Ishikawa (cell line): ENCODE measurements at regions not wholly inside any gene's neighbourhood (a gene's known extent, or its start where the extent isn't known, plus 50 kb on each side); places are given as distances from the start of the nearest gene placed in this dataset.

Source experiments
- CEBPB ChIP-seq: IDR thresholded peaks from 2 replicates; pipeline ENCODE4 v1.6.1; 2012
- EP300 ChIP-seq: IDR thresholded peaks from 2 replicates; pipeline ENCODE4 v1.6.1; 2012; ENCODE audit warnings: borderline replicate concordance
- FOXM1 ChIP-seq: IDR thresholded peaks from 2 replicates; pipeline ENCODE4 v1.6.1; 2012; ENCODE audit warnings: low read depth, borderline replicate concordance
- NFIC ChIP-seq: IDR thresholded peaks from 2 replicates; pipeline ENCODE4 v1.6.1; 2012
- RAD21 ChIP-seq: IDR thresholded peaks from 2 replicates; pipeline ENCODE4 v1.6.1; 2012; ENCODE audit warnings: low read depth
- TAF1 ChIP-seq: IDR thresholded peaks from 2 replicates; pipeline ENCODE4 v1.6.1; 2012; ENCODE audit warnings: low read depth, mild to moderate bottlenecking
- TCF12 ChIP-seq: IDR thresholded peaks from 2 replicates; pipeline ENCODE4 v1.6.1; 2012; ENCODE audit warnings: low read depth
- TEAD4 ChIP-seq: IDR thresholded peaks from 2 replicates; pipeline ENCODE4 v1.6.1; 2012
- YY1 ChIP-seq: IDR thresholded peaks from 2 replicates; pipeline ENCODE4 v1.6.1; 2012; ENCODE audit warnings: low read depth
- TF ChIP-seq, protein P1 (sequence below): IDR thresholded peaks from 2 replicates; pipeline ENCODE4 v1.6.1; 2012
- TF ChIP-seq, protein P2 (sequence below): IDR thresholded peaks from 2 replicates; pipeline ENCODE4 v1.6.1; 2012; ENCODE audit warnings: low read depth, mild to moderate bottlenecking

DNA sequence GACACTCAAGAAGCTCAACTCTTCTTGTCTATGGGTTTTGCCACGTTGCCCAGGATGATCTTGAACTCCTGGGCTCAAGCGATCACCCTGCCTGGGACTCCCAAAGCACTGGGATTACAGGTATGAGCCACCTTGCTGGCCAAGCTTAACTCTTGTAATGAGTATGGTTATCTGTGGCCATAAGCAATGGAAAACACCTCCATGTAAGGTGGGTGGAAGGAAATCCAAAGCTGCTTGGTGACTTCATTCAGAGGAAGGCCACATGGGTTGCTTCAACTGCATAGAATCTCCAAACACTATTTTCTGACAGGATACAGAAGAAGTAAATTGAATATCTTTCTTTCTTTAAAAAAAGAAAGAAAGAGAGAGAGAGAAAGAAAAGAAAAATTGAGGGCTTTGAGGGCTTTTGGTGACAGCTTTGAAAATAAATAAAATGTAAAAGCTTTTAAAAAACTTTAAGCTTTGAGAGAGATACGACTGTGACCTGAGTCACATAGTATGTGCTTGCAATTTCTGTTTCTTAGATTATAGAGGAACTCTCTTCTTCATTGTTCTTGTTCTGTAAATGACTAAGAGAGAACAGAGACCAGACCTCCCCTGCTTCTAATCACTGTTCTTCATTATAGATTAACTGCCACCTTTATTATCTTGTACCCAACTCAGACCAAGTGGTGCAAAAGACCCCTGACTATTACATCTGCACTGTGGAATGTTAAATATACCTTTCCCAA, 123.1 kb upstream of the NDUFV2 start:
- TF ChIP-seq TCF12 = no peak
- no peak for TF ChIP-seq EP300
- TF ChIP-seq RAD21 = no peak
- no peak for TF ChIP-seq TEAD4
- TF ChIP-seq TAF1 = no peak
- TF ChIP-seq, protein P1, sequence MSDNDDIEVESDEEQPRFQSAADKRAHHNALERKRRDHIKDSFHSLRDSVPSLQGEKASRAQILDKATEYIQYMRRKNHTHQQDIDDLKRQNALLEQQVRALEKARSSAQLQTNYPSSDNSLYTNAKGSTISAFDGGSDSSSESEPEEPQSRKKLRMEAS = no peak
- no peak for TF ChIP-seq YY1
- TF ChIP-seq CEBPB = no peak
- TF ChIP-seq, protein P2, sequence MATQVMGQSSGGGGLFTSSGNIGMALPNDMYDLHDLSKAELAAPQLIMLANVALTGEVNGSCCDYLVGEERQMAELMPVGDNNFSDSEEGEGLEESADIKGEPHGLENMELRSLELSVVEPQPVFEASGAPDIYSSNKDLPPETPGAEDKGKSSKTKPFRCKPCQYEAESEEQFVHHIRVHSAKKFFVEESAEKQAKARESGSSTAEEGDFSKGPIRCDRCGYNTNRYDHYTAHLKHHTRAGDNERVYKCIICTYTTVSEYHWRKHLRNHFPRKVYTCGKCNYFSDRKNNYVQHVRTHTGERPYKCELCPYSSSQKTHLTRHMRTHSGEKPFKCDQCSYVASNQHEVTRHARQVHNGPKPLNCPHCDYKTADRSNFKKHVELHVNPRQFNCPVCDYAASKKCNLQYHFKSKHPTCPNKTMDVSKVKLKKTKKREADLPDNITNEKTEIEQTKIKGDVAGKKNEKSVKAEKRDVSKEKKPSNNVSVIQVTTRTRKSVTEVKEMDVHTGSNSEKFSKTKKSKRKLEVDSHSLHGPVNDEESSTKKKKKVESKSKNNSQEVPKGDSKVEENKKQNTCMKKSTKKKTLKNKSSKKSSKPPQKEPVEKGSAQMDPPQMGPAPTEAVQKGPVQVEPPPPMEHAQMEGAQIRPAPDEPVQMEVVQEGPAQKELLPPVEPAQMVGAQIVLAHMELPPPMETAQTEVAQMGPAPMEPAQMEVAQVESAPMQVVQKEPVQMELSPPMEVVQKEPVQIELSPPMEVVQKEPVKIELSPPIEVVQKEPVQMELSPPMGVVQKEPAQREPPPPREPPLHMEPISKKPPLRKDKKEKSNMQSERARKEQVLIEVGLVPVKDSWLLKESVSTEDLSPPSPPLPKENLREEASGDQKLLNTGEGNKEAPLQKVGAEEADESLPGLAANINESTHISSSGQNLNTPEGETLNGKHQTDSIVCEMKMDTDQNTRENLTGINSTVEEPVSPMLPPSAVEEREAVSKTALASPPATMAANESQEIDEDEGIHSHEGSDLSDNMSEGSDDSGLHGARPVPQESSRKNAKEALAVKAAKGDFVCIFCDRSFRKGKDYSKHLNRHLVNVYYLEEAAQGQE = no peak
- no peak for TF ChIP-seq NFIC
- no peak for TF ChIP-seq FOXM1
